ENCODE measurements at regions not wholly inside any gene's neighbourhood (a gene's known extent, or its start where the extent isn't known, plus 50 kb on each side); places are given as distances from the start of the nearest gene placed in this dataset.

GRCh38 chr16:54231919-54232318 lies 54.7 kb downstream of the IRX3 start (continued):
- TF ChIP-seq KDM4A (IDR thresholded peaks at IDR 0.05; ENCODE audit: low read depth, low read length, severe bottlenecking) = no peak
- TF ChIP-seq YY1 (IDR thresholded peaks at IDR 0.05; ENCODE audit: low read depth, low read length) = no peak
- no peak for TF ChIP-seq FOSL1 (IDR thresholded peaks at IDR 0.05; ENCODE audit: insufficient read depth, low read depth, low read length)
- no peak for TF ChIP-seq JUN (IDR thresholded peaks at IDR 0.05; ENCODE audit: low read depth, low read length)
- TF ChIP-seq RAD21 (IDR thresholded peaks at IDR 0.05 in 1 of 2, conservative IDR thresholded peaks at IDR 0.05 in 1 of 2; ENCODE audit: low read depth in 2 of 2, low read length in 2 of 2) = no peak
- no peak for TF ChIP-seq ATF2 (IDR thresholded peaks at IDR 0.05; ENCODE audit: low read length)
- TF ChIP-seq BCL11A (IDR thresholded peaks at IDR 0.05; ENCODE audit: low read depth in 2 of 2, low read length in 2 of 2) = no peak

Data from H1 (cell line).